Skeletal muscle tissue (tissue), 3 donors: ENCODE measurements at regions not wholly inside any gene's neighbourhood (a gene's known extent, or its start where the extent isn't known, plus 50 kb on each side); places are given as distances from the start of the nearest gene placed in this dataset.
"Not testable (repeated sequence)": the region's sequence is repeated elsewhere in the genome, so short reads cannot be mapped to it uniquely, and the experiment has no call there.

Experiments used
- H3K27ac ChIP-seq: one replicate; pipeline ENCODE4 v1.7.0; 2013; ENCODE audit warnings: mild to moderate bottlenecking, low read depth, low read length, inconsistent platforms
- H3K27me3 ChIP-seq, 3 donors: one replicate each; pipeline ENCODE4 v1.7.0; 2013; ENCODE audit warnings: low read length in 3 of 3; ENCODE audit not compliant: control insufficient read depth in 3 of 3, insufficient read depth in 3 of 3
- H3K36me3 ChIP-seq, 3 donors: one replicate each; pipeline ENCODE4 v1.7.0; 2013; ENCODE audit warnings: low read length in 3 of 3; ENCODE audit not compliant: control insufficient read depth in 3 of 3, insufficient read depth in 3 of 3
- H3K4me1 ChIP-seq, 3 donors: one replicate each; pipeline ENCODE4 v1.7.0; 2013; ENCODE audit warnings: low read length in 3 of 3, mild to moderate bottlenecking in 3 of 3; ENCODE audit not compliant: control insufficient read depth in 3 of 3, insufficient read depth in 3 of 3
- H3K4me3 ChIP-seq, 3 donors: one replicate each; pipeline ENCODE4 v1.7.0; 2013; ENCODE audit warnings: low read length in 3 of 3
- H3K9ac ChIP-seq, 3 donors: one replicate each; pipeline ENCODE4 v1.7.0; 2013; ENCODE audit warnings: low read length in 3 of 3, mild to moderate bottlenecking in 3 of 3, moderate library complexity in 2 of 3, low read depth in 1 of 3
- H3K9me3 ChIP-seq, 3 donors: one replicate each; pipeline ENCODE4 v1.7.0; 2013; ENCODE audit warnings: low read length in 3 of 3; ENCODE audit not compliant: control insufficient read depth in 3 of 3
- donor health status: Osteomylitis.

- Histone ChIP-seq H3K4me3 (no peak overlapping the region), H3K27ac (no peak overlapping the region), H3K27me3 (no peaks in the 10 kb centered on the region), H3K4me1 (no peaks in the 10 kb centered on the region), H3K9me3 (peaks cover 0 to 2% (median 0%) of the 10 kb centered on the region in 3 donors), H3K36me3 (no peaks in the 10 kb centered on the region), H3K9ac (no peak overlapping the region)
Observed at GRCh38 chr5:67921004-67921601, 294.5 kb upstream of the PIK3R1 start.

GRCh38 chr5:67919532-67919931, 296.0 kb upstream of the PIK3R1 start:
- not testable (repeated sequence) for H3K4me1 ChIP-seq, H3K9ac ChIP-seq, H3K9me3 ChIP-seq, H3K4me3 ChIP-seq, H3K27me3 ChIP-seq, H3K27ac ChIP-seq, H3K36me3 ChIP-seq

GRCh38 chr5:67917561-67917960, 298.0 kb upstream of the PIK3R1 start:
- Histone ChIP-seq H3K27ac (no peak overlapping the region), H3K36me3 (no peaks in the 10 kb centered on the region), H3K4me3 (no peak overlapping the region), H3K27me3 (no peaks in the 10 kb centered on the region), H3K9ac (no peak overlapping the region), H3K4me1 (peaks cover 0 to 2% (median 0%) of the 10 kb centered on the region in 3 donors), H3K9me3 (peaks cover 0 to 2% (median 0%) of the 10 kb centered on the region in 3 donors)

- Histone ChIP-seq H3K9ac (no peak overlapping the region), H3K36me3 (no peaks in the 10 kb centered on the region), H3K4me1 (peaks cover 0 to 2% (median 0%) of the 10 kb centered on the region in 3 donors), H3K4me3 (no peak overlapping the region), H3K27me3 (peaks cover 0 to 2% (median 0%) of the 10 kb centered on the region in 3 donors), H3K27ac (no peak overlapping the region), H3K9me3 (no peaks in the 10 kb centered on the region)
Observed at GRCh38 chr5:67910546-67910945, 305.0 kb upstream of the PIK3R1 start.

GRCh38 chr5:67908126-67908765, 307.3 kb upstream of the PIK3R1 start:
- H3K36me3 ChIP-seq, result no peaks in the 10 kb centered on the region
- H3K27ac ChIP-seq, result no peak overlapping the region
- no peaks in the 10 kb centered on the region for H3K9me3 ChIP-seq
- no peaks in the 10 kb centered on the region for H3K4me1 ChIP-seq
- no peak overlapping the region for H3K9ac ChIP-seq
- no peak overlapping the region for H3K4me3 ChIP-seq
- H3K27me3 ChIP-seq, result peaks cover 0 to 2% (median 0%) of the 10 kb centered on the region in 3 donors

GRCh38 chr5:67904366-67904765, 311.2 kb upstream of the PIK3R1 start:
- H3K4me1 ChIP-seq, result peaks cover 5 to 10% (median 9%) of the 10 kb centered on the region in 3 donors
- no peak overlapping the region for H3K27ac ChIP-seq
- H3K27me3 ChIP-seq, result no peaks in the 10 kb centered on the region
- no peak overlapping the region for H3K4me3 ChIP-seq
- H3K36me3 ChIP-seq, result no peaks in the 10 kb centered on the region
- H3K9me3 ChIP-seq, result no peaks in the 10 kb centered on the region
- H3K9ac ChIP-seq, result no peak overlapping the region

- peaks cover 5 to 10% (median 9%) of the 10 kb centered on the region in 3 donors for H3K4me1 ChIP-seq
- H3K9me3 ChIP-seq, result no peaks in the 10 kb centered on the region
- no peak overlapping the region for H3K9ac ChIP-seq
- no peak overlapping the region for H3K27ac ChIP-seq
- no peak overlapping the region for H3K4me3 ChIP-seq
- H3K27me3 ChIP-seq, result no peaks in the 10 kb centered on the region
- H3K36me3 ChIP-seq, result no peaks in the 10 kb centered on the region
Observed at GRCh38 chr5:67903656-67904055, 311.9 kb upstream of the PIK3R1 start.

GRCh38 chr5:67903121-67903520, 312.4 kb upstream of the PIK3R1 start:
- Histone ChIP-seq H3K4me3 (no peak overlapping the region), H3K9ac (no peak overlapping the region), H3K27ac (no peak overlapping the region), H3K4me1 (peaks cover 5 to 10% (median 9%) of the 10 kb centered on the region in 3 donors), H3K27me3 (no peaks in the 10 kb centered on the region), H3K36me3 (no peaks in the 10 kb centered on the region), H3K9me3 (no peaks in the 10 kb centered on the region)

- Histone ChIP-seq H3K36me3 (no peaks in the 10 kb centered on the region), H3K27me3 (no peaks in the 10 kb centered on the region), H3K27ac (no peak overlapping the region)
Observed at GRCh38 chr5:67902497-67902830, 313.1 kb upstream of the PIK3R1 start.

GRCh38 chr5:67901814-67902496, 313.6 kb upstream of the PIK3R1 start:
- no peaks in the 10 kb centered on the region for H3K36me3 ChIP-seq
- H3K9ac ChIP-seq, result no peak overlapping the region
- no peaks in the 10 kb centered on the region for H3K9me3 ChIP-seq
- H3K27me3 ChIP-seq, result no peaks in the 10 kb centered on the region
- no peak overlapping the region for H3K4me3 ChIP-seq
- no peak overlapping the region for H3K27ac ChIP-seq
- H3K4me1 ChIP-seq, result peaks cover 5 to 10% (median 9%) of the 10 kb centered on the region in 3 donors

More at GRCh38 chr5:67902497-67902830, 313.1 kb upstream of the PIK3R1 start:
- Histone ChIP-seq H3K4me3 (no peak overlapping the region), H3K4me1 (peaks cover 5 to 10% (median 9%) of the 10 kb centered on the region in 3 donors), H3K9ac (no peak overlapping the region), H3K9me3 (no peaks in the 10 kb centered on the region)
